Pancreas (tissue), 10 donors: ENCODE measurements at regions not wholly inside any gene's neighbourhood (a gene's known extent, or its start where the extent isn't known, plus 50 kb on each side); places are given as distances from the start of the nearest gene placed in this dataset.

Source experiments
- ATAC-seq, 4 donors: fragments of 200-7000 bp; cut with Tn5 transposase; one replicate each; pipeline versions ENCODE4 v1.8.0 to v1.9.1; 2020; ENCODE audit warnings: mild to moderate bottlenecking in 4 of 4, moderate library complexity in 4 of 4
- DNase-seq, 6 donors: peaks; one replicate each; pipeline ENCODE4 v3.0.0-alpha.2; 2020
- FAIRE-seq: peaks from 2 replicates; lab custom pipeline; 2012; peaks lifted over from hg19 to GRCh38; lab: Jason Lieb, UNC
- H3K27ac ChIP-seq, 4 donors: fragments of 200-600 bp; sonication (generic); 1 replicate in 3 of 4; 2 replicates in 1 of 4; pipeline versions ENCODE4 v1.5.0 to v1.8.0; 2020
- H3K27me3 ChIP-seq, 4 donors: fragments of 200-600 bp; one replicate each; pipeline ENCODE4 v1.8.0; 2021
- H3K36me3 ChIP-seq, 3 donors: fragments of 200-600 bp; sonication (generic) in 1 of 3; one replicate each; pipeline versions ENCODE4 v1.5.0 to v1.8.0; 2020 to 2021
- H3K4me1 ChIP-seq, 3 donors: fragments of 200-600 bp; one replicate each; pipeline ENCODE4 v1.8.0; 2021
- H3K4me3 ChIP-seq, 4 donors: fragments of 200-600 bp; sonication (generic) in 2 of 4; one replicate each; pipeline versions ENCODE4 v1.5.0 to v1.8.0; 2020 to 2021
- H3K9me3 ChIP-seq, 4 donors: fragments of 200-600 bp; one replicate each; pipeline ENCODE4 v1.8.0; 2021
- WGBS, 2 donors: extraction: QIAGEN DNeasy Blood & Tissue Kit; methylation state at CpG; one replicate each; pipeline ENCODE4 v1.1.7; 2013; 5-methylcytosine and 5-hydroxymethylcytosine counted together
- intact Hi-C, 3 donors: fragments of 100-400 bp; cut with DNase I; formaldehyde crosslinking; loops; one replicate each; pipeline versions ENCODE4 v1.11.1 to v1.14.2; 2022
- TF ChIP-seq, protein P1 (sequence below), 4 donors: fragments of 200-600 bp; sonication (generic) in 3 of 4; IDR thresholded peaks; one replicate each; pipeline versions ENCODE4 v1.5.0 to v1.8.0; 2021; ENCODE audit warnings: antibody characterized with exemption in 4 of 4
- donor health status: healthy with polysubstance abuse.
- donor health status: DM: no; HTN: no; CAD: no; lungs with moderate emphysema.
- donor health status: DM: no; HTN: no; CAD: no.
- donor health status: control.
- donor health status: control.
- donor health status: Bipolar disorder and iron deficiency.
- donor health status: DM: yes; HTN: yes; CAD: no.
- donor health status: DM: no; HTN: no; CAD: no.
- donor health status: DM: no; HTN: no; CAD: no.
- donor health status: DM: yes; HTN: yes; CAD: no.

DNA sequence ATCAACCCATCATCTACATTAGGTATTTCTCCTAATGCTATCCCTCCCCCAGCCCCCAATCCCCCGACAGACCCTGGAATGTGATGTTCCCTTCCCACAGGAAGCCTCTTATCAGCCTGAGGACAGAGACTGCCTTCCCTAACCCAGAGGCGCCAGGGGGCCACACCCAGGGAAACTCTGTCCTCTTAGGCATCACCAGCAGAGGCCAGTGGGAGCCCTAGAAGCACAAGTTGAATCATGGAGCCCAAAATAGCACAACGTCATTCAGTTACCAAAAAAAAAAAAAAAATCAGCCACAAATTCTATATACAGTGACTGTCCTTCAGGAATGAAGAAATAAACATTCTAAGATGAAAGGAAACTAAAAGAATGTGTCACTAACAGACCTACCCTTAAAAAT lies 625.7 kb downstream of the TFAP2A start:
- Histone ChIP-seq H3K27ac (no peak overlapping the region), H3K27me3 (peaks cover 0 to 3% (median 0%) of the 10 kb centered on the region in 4 donors), H3K4me3 (no peak overlapping the region), H3K36me3 (no peaks in the 10 kb centered on the region), H3K9me3 (no peaks in the 10 kb centered on the region), H3K4me1 (no peaks in the 10 kb centered on the region)
- FAIRE-seq, result no peak
- TF ChIP-seq, protein P1, sequence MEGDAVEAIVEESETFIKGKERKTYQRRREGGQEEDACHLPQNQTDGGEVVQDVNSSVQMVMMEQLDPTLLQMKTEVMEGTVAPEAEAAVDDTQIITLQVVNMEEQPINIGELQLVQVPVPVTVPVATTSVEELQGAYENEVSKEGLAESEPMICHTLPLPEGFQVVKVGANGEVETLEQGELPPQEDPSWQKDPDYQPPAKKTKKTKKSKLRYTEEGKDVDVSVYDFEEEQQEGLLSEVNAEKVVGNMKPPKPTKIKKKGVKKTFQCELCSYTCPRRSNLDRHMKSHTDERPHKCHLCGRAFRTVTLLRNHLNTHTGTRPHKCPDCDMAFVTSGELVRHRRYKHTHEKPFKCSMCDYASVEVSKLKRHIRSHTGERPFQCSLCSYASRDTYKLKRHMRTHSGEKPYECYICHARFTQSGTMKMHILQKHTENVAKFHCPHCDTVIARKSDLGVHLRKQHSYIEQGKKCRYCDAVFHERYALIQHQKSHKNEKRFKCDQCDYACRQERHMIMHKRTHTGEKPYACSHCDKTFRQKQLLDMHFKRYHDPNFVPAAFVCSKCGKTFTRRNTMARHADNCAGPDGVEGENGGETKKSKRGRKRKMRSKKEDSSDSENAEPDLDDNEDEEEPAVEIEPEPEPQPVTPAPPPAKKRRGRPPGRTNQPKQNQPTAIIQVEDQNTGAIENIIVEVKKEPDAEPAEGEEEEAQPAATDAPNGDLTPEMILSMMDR (IDR thresholded peaks at IDR 0.05), result no peak
- no peak for DNase-seq
- 42 to 52% methylated on average over 3 of the region's 3 CpGs for WGBS, 2 donors
- intact Hi-C loops, result no loop called here
- no peak for ATAC-seq

DNA sequence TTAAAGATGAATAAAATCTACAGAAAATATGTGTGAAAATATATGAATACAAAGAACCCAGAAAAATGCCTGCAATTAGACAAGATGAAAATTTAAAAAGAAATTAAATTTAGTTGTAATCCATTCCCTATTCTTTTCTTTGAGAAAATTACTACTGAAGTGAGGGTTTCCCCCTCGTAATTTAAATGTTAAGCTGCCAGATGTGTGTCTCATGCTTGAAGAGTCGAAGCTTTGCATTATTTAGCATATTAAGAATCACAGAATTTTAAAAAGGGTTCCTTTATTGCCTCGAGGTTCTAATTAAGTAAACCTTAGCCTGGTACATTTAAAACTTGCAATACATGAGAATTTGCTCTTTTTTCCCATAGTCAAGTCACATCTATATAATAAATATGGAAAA lies 630.1 kb downstream of the TFAP2A start:
- no peaks in the 10 kb centered on the region for H3K9me3 ChIP-seq
- no peaks in the 10 kb centered on the region for H3K4me1 ChIP-seq
- no peak overlapping the region for H3K27ac ChIP-seq
- FAIRE-seq, result no peak
- 72 to 75% methylated on average over 3 of the region's 3 CpGs for WGBS, 2 donors
- H3K4me3 ChIP-seq, result no peak overlapping the region
- TF ChIP-seq, protein P1 (IDR thresholded peaks at IDR 0.05), result no peak
- no peaks in the 10 kb centered on the region for H3K36me3 ChIP-seq
- H3K27me3 ChIP-seq, result no peaks in the 10 kb centered on the region
- intact Hi-C loops, result no loop called here
- ATAC-seq, result no peak
- no peak for DNase-seq

DNA sequence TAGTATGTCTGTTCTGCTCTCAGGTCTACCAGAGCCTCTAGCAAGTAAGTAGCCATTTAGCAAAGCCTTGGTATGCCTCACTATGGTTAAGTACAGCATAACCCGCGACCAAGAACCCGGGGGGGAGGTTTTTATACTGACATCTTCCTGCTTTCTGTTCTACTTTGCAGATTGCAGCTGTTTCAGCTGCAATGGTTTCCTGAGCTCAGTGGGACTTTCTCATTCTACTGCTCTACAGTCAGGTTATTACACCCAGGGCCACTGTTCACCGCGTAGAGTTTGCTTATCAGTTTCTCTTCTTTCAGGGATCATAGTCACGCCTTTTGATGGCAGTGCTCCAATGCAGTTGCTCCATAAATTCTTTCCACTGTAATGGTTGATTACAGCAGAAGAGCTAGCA lies 631.3 kb downstream of the TFAP2A start:
- no peaks in the 10 kb centered on the region for H3K36me3 ChIP-seq
- no peaks in the 10 kb centered on the region for H3K4me1 ChIP-seq
- ATAC-seq, result peak in 1 of 4 donors; percentile 18
- H3K27ac ChIP-seq, result no peak overlapping the region
- intact Hi-C loops, result no loop called here
- peak in 1 of 6 donors; percentile 13 for DNase-seq
- no peak overlapping the region for H3K4me3 ChIP-seq
- H3K9me3 ChIP-seq, result no peaks in the 10 kb centered on the region
- FAIRE-seq, result no peak
- 31 to 44% methylated on average over 6 of the region's 6 CpGs for WGBS, 2 donors
- H3K27me3 ChIP-seq, result no peaks in the 10 kb centered on the region
- TF ChIP-seq, protein P1 (IDR thresholded peaks at IDR 0.05), result no peak

DNA sequence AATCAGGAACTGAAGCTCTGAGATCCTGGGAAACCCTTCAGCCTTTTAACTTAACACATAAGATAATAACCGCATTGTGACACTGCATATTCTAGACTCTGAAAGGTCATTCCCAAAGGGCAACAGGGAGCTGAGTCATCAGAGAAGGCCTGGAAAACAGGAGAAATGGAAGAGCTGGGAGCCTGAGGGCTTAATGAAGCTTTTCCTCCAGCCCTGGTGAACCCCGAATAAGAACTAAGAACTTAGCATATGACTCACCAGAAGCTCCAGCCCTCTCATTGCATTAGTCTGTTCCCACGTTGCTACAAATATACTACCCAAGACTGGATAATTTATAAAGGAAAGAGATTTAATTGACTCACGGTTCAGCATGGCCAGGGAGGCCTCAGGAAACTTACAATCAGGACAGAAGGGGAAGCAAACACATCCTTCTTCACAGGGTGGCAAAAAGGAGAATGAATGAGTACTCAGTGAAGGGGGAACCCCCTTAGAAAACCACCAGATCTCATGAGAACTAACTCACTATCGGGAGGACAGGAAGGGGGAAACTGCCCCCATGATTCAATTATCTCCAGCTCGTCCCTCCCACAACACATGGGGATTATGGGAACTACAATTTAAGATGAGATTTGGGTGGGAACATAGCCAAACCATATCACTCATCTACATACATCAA lies 648.5 kb downstream of the TFAP2A start:
- FAIRE-seq (no peak), ATAC-seq (no peak)
- intact Hi-C loops, result no loop called here

DNA sequence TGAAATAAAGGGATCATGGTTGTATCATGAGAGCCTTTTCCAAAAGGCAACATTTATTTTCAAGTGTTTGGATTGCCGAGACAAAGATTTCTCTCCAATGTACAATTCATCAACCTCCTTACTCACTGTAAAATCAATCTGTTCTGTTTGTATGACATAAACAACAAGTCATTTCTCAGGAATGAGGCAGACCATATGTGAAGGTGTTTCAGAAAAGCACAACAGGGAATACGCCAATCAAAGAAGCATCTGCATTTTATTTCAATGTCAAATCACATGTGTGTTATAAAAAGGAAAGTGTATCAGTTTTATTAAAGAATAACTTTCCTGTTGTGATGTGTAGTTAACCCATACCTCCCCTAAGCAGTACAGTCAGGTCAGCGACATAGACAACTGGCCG lies 653.7 kb downstream of the TFAP2A start:
- Histone ChIP-seq H3K27me3 (no peaks in the 10 kb centered on the region), H3K27ac (no peak overlapping the region), H3K4me1 (no peaks in the 10 kb centered on the region), H3K4me3 (no peak overlapping the region), H3K9me3 (no peaks in the 10 kb centered on the region), H3K36me3 (no peaks in the 10 kb centered on the region)
- TF ChIP-seq, protein P1 (IDR thresholded peaks at IDR 0.05), result no peak
- ATAC-seq (no peak), DNase-seq (no peak), FAIRE-seq (no peak)
- intact Hi-C loops, result no loop called here
- 70 to 74% methylated on average over 4 of the region's 4 CpGs for WGBS, 2 donors

More for the DNA sequence above, 648.5 kb downstream of the TFAP2A start:
- Histone ChIP-seq H3K4me1 (no peaks in the 10 kb centered on the region), H3K4me3 (no peak overlapping the region), H3K27me3 (no peaks in the 10 kb centered on the region), H3K27ac (no peak overlapping the region), H3K9me3 (no peaks in the 10 kb centered on the region), H3K36me3 (no peaks in the 10 kb centered on the region)
- WGBS, 2 donors, result 55 to 70% methylated on average over 6 of the region's 6 CpGs
- no peak for DNase-seq
- TF ChIP-seq, protein P1 (IDR thresholded peaks at IDR 0.05), result no peak
